K562 (cell line): ENCODE measurements at regions not wholly inside any gene's neighbourhood (a gene's known extent, or its start where the extent isn't known, plus 50 kb on each side); places are given as distances from the start of the nearest gene placed in this dataset.

Source experiments
- ATAC-seq: fragments of 200-7000 bp; cut with Tn5 transposase; 3 replicates; pipeline ENCODE4 v1.9.1; 2020; ENCODE audit warnings: moderate library complexity
- BruUV-seq: library from RNA; stranded (reverse); fragments of 400-500 nt; replicated peaks from 2 replicates; lab custom pipeline; 2021; lab: Mats Ljungman, UMichigan
- CTCF ChIA-PET: fragments of 300-600 bp; formaldehyde crosslinking; extraction: SDS; loops from one replicate; lab custom pipeline; 2021; ENCODE audit warnings: low intra/inter-chr PET ratio; lab: Yijun Ruan, JAX
- POLR2A ChIA-PET: fragments of 300-600, 350-650 bp; sonication (Branson Sonifier 250); formaldehyde crosslinking; extraction: SDS; loops from one replicate; lab custom pipeline; 2021; ENCODE audit warnings: antibody characterized with exemption, inconsistent platforms; lab: Yijun Ruan, JAX
- DNase-seq, 4 experiments: peaks; one replicate each; pipeline versions ENCODE4 v3.0.0 to v3.0.0-alpha.2; 2011 to 2018; ENCODE audit warnings: low spot score in 3 of 4, mixed read lengths in 3 of 4; ENCODE audit errors: extremely low read depth in 1 of 4
- FAIRE-seq: peaks from 2 replicates; lab custom pipeline; 2011; peaks lifted over from hg19 to GRCh38; lab: Jason Lieb, UNC
- H2AFZ ChIP-seq: 2 replicates; pipeline ENCODE4 v1.6.0; 2011; ENCODE audit warnings: low read depth, low read length, control low read depth, inconsistent platforms
- H3K27ac ChIP-seq: fragments of 200-600 bp; 3 replicates; pipeline ENCODE4 v1.8.0; 2011; ENCODE audit warnings: low read depth, mild to moderate bottlenecking, control low read depth, inconsistent platforms, low read length, moderate library complexity, mixed read lengths; ENCODE audit errors: extremely low read depth
- H3K27me3 ChIP-seq, 2 experiments: fragments of 300-600 bp in 1 of 2; 2 replicates in 1 of 2; 3 replicates in 1 of 2; pipeline versions ENCODE4 v1.6.0 to v1.8.0; 2011; ENCODE audit warnings: inconsistent platforms in 2 of 2, low read length in 2 of 2, mild to moderate bottlenecking in 1 of 2, mixed read lengths in 1 of 2, moderate library complexity in 1 of 2; ENCODE audit not compliant: control insufficient read depth in 2 of 2, insufficient read depth in 2 of 2
- H3K36me3 ChIP-seq: fragments of 300-600 bp; 3 replicates; pipeline ENCODE4 v1.8.0; 2011; ENCODE audit warnings: mild to moderate bottlenecking, low read length, inconsistent platforms; ENCODE audit not compliant: control insufficient read depth, insufficient read depth
- H3K4me1 ChIP-seq, 2 experiments: fragments of 200-600 bp in 1 of 2; replicated peaks in 1 of 2; 2 replicates in 1 of 2; 3 replicates in 1 of 2; pipeline versions ENCODE4 v1.5.1 to v1.8.0; 2011; ENCODE audit warnings: inconsistent platforms in 2 of 2, low read length in 2 of 2, mild to moderate bottlenecking in 1 of 2, mixed read lengths in 1 of 2, moderate library complexity in 1 of 2; ENCODE audit not compliant: control insufficient read depth in 2 of 2, insufficient read depth in 2 of 2
- H3K4me2 ChIP-seq: 2 replicates; pipeline ENCODE4 v1.6.1; 2011; ENCODE audit warnings: low read length, control low read depth, inconsistent platforms, mixed read lengths; ENCODE audit not compliant: insufficient read depth
- H3K4me3 ChIP-seq: fragments of 200-600 bp; sonication (generic), shearing (Covaris generic); 2 replicates; pipeline ENCODE4 v1.5.1; 2016; ENCODE audit warnings: control low read depth, inconsistent platforms
- H3K79me2 ChIP-seq: fragments of 200-600 bp; 3 replicates; pipeline ENCODE4 v1.8.0; 2011; ENCODE audit warnings: low read length, inconsistent platforms; ENCODE audit not compliant: control insufficient read depth, insufficient read depth
- H3K9ac ChIP-seq, 2 experiments: 2 replicates each; pipeline versions ENCODE4 v1.6.0 to v1.6.1; 2011; ENCODE audit warnings: low read depth in 2 of 2, low read length in 2 of 2, control low read depth in 1 of 2, inconsistent platforms in 1 of 2, mild to moderate bottlenecking in 1 of 2, mixed read lengths in 1 of 2; ENCODE audit not compliant: insufficient read depth in 1 of 2
- H3K9me1 ChIP-seq: one replicate; pipeline ENCODE4 v1.6.0; 2011; ENCODE audit warnings: inconsistent platforms, mild to moderate bottlenecking, low read length, moderate library complexity; ENCODE audit not compliant: control insufficient read depth, insufficient read depth
- H3K9me3 ChIP-seq: replicated peaks from 2 replicates; pipeline ENCODE4 v1.5.1; 2011; ENCODE audit warnings: low read depth, low read length, inconsistent platforms; ENCODE audit not compliant: control insufficient read depth, insufficient read depth
- H4K20me1 ChIP-seq: replicated peaks from 2 replicates; pipeline ENCODE4 v1.6.1; 2011; ENCODE audit warnings: low read length, inconsistent platforms, mixed read lengths; ENCODE audit not compliant: control insufficient read depth, insufficient read depth
- CBFA2T3 ChIP-seq: fragments of 450-650 bp; IDR thresholded peaks from 2 replicates; pipeline ENCODE4 v1.6.1; 2017
- MYNN ChIP-seq, 2 experiments: sonication (generic); formaldehyde crosslinking in 1 of 2; IDR thresholded peaks; 2 replicates each; pipeline versions ENCODE4 v1.5.0 to v1.6.1; 2016 to 2020; ENCODE audit warnings: antibody characterized with exemption in 1 of 2, missing genetic modification reagents in 1 of 2
- NR2F6 ChIP-seq: fragments of 450-650 bp; formaldehyde crosslinking; IDR thresholded peaks from 2 replicates; pipeline ENCODE4 v1.4.0; 2020; ENCODE audit warnings: mild to moderate bottlenecking
- RBFOX2 ChIP-seq: fragments of 200-400 bp; formaldehyde crosslinking; IDR thresholded peaks from 2 replicates; pipeline ENCODE4 v1.6.1; 2017; ENCODE audit warnings: low read depth, mild to moderate bottlenecking, low read length, moderate library complexity
- ZNF24 ChIP-seq: fragments of 450-650 bp; IDR thresholded peaks from 2 replicates; pipeline ENCODE4 v1.6.1; 2016
- WGBS: fragments of 100-300 bp; shearing (Covaris generic); methylation state at CpG from one replicate; pipeline ENCODE4 v1.1.6; 2016; ENCODE audit warnings: low coverage, mixed read lengths; ENCODE audit not compliant: insufficient coverage; ENCODE audit errors: missing lambda C conversion rate; 5-methylcytosine and 5-hydroxymethylcytosine counted together
- in situ Hi-C: fragments of 300-500 bp; cut with MboI; formaldehyde crosslinking; loops from 4 replicates; pipeline ENCODE4 v1.15.0; 2018; ENCODE audit warnings: inconsistent platforms, mixed read lengths
- intact Hi-C: fragments of 100-400 bp; cut with micrococcal nuclease; formaldehyde crosslinking; loops from 2 replicates; pipeline ENCODE4 v1.14.2; 2022

- H3K9ac ChIP-seq = no peak overlapping the region; a peak in 1 of 4 replicates
- H3K4me2 ChIP-seq = no peak overlapping the region
- intact Hi-C loops (no loop called here), in situ Hi-C loops (no loop called here)
- H3K9me3 ChIP-seq = no peaks in the 10 kb centered on the region
- no peak overlapping the region for H2AFZ ChIP-seq
- H3K27ac ChIP-seq = no peak overlapping the region
- peaks cover 11 to 61% of the 10 kb centered on the region in 2 experiments; a peak in 4 of 5 replicates for H3K4me1 ChIP-seq
- peaks cover 0 to 14% of the 10 kb centered on the region in 2 experiments; a peak in 3 of 5 replicates for H3K27me3 ChIP-seq
- no peak for DNase-seq
- H3K36me3 ChIP-seq = no peaks in the 10 kb centered on the region
- no peaks in the 10 kb centered on the region for H3K79me2 ChIP-seq
- H3K9me1 ChIP-seq = no peaks in the 10 kb centered on the region
- CTCF ChIA-PET = no interaction called here
- BruUV-seq = no TSS peak
- H3K4me3 ChIP-seq = no peak overlapping the region
- 20% methylated on average over 20 of the region's 27 CpGs for WGBS
- FAIRE-seq = no peak
- POLR2A ChIA-PET = interaction anchor here (0.7 to 1.0 kb wide), 3 partner anchors 11 to 1297 kb away, joined by 3 to 4 read pairs (median 3); no protein-coding TSS in a partner anchor
- TF ChIP-seq NR2F6 (CRISPR knock-in tag) (no peak), MYNN (IDR thresholded peaks at IDR 0.05) (0 out of 2 replicates have a peak, but pooled peaks have one; percentile 31), MYNN (CRISPR knock-in tag; IDR thresholded peaks at IDR 0.05) (no peak)
- H4K20me1 ChIP-seq = no peaks in the 10 kb centered on the region
- no peak for ATAC-seq
Observed at GRCh38 chr18:79612291-79613108, 67.1 kb upstream of the CTDP1 start.

- no peak overlapping the region for H3K27ac ChIP-seq
- no peak overlapping the region for H3K4me3 ChIP-seq
- H3K79me2 ChIP-seq = no peaks in the 10 kb centered on the region
- POLR2A ChIA-PET = interaction anchor here (0.9 kb wide), 2 partner anchors 13 to 65 kb away, joined by 4 to 5 read pairs; no protein-coding TSS in a partner anchor
- H3K36me3 ChIP-seq = no peaks in the 10 kb centered on the region
- H2AFZ ChIP-seq = no peak overlapping the region
- DNase-seq (no peak), ATAC-seq (no peak), FAIRE-seq (no peak)
- intact Hi-C loops = no loop called here
- TF ChIP-seq ZNF24 = no peak
- no peak for TF ChIP-seq RBFOX2
- no peak for TF ChIP-seq CBFA2T3
- WGBS = 53% methylated on average over 15 of the region's 33 CpGs
- no peaks in the 10 kb centered on the region for H4K20me1 ChIP-seq
- H3K9me3 ChIP-seq = no peaks in the 10 kb centered on the region
- no TSS peak for BruUV-seq
- peaks cover 0 to 14% of the 10 kb centered on the region in 2 experiments; a peak in 3 of 5 replicates for H3K27me3 ChIP-seq
- CTCF ChIA-PET = no interaction called here
- peaks cover 11 to 59% of the 10 kb centered on the region in 2 experiments; a peak in 4 of 5 replicates for H3K4me1 ChIP-seq
- H3K9ac ChIP-seq = no peak overlapping the region
- H3K4me2 ChIP-seq = no peak overlapping the region
- in situ Hi-C loops = no loop called here
- H3K9me1 ChIP-seq = no peaks in the 10 kb centered on the region
Observed at GRCh38 chr18:79613186-79613931, 66.2 kb upstream of the CTDP1 start.
